ENCODE measurements at regions not wholly inside any gene's neighbourhood (a gene's known extent, or its start where the extent isn't known, plus 50 kb on each side); places are given as distances from the start of the nearest gene placed in this dataset.
"Not testable (repeated sequence)": the region's sequence is repeated elsewhere in the genome, so short reads cannot be mapped to it uniquely, and the experiment has no call there.

DNA sequence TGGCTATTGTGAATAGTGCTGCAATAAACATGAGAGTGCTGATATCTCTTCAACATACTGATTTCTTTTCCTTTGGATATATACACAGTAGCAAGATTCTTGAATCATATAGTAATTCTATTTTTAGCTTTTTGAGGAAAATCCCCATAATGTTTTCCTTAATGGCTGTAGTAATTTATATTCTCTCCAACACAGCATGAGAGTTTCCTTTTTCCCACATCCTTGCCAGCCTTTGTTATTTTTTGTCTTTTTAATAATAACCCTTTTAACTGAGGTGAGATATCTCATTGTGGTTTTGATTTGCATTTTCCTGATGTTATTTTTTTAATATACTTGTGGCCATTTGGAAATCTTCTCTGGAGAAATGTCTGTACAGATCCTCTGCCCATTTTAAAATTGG, 132.6 kb downstream of the PRL start:
- no peaks in the 10 kb centered on the region for H3K9me2 ChIP-seq (ENCODE audit: insufficient read depth, low read length)
- no peak for DNase-seq (ENCODE audit: low spot score)
- no peaks in the 10 kb centered on the region for H3K4me1 ChIP-seq (ENCODE audit: insufficient read depth, low read length, poor library complexity, severe bottlenecking)
- no peaks in the 10 kb centered on the region for H3K9me3 ChIP-seq (ENCODE audit: low read length)
- no peak overlapping the region for H2AFZ ChIP-seq (ENCODE audit: low read length)
- TF ChIP-seq, protein P1, sequence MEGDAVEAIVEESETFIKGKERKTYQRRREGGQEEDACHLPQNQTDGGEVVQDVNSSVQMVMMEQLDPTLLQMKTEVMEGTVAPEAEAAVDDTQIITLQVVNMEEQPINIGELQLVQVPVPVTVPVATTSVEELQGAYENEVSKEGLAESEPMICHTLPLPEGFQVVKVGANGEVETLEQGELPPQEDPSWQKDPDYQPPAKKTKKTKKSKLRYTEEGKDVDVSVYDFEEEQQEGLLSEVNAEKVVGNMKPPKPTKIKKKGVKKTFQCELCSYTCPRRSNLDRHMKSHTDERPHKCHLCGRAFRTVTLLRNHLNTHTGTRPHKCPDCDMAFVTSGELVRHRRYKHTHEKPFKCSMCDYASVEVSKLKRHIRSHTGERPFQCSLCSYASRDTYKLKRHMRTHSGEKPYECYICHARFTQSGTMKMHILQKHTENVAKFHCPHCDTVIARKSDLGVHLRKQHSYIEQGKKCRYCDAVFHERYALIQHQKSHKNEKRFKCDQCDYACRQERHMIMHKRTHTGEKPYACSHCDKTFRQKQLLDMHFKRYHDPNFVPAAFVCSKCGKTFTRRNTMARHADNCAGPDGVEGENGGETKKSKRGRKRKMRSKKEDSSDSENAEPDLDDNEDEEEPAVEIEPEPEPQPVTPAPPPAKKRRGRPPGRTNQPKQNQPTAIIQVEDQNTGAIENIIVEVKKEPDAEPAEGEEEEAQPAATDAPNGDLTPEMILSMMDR (conservative IDR thresholded peaks at IDR 0.05; ENCODE audit: low read length): no peak
- TF ChIP-seq EZH2phosphoT487 (IDR thresholded peaks at IDR 0.05; ENCODE audit: borderline replicate concordance, low read depth, low read length): no peak
- no peaks in the 10 kb centered on the region for H3K79me2 ChIP-seq (ENCODE audit: insufficient read depth, low read depth, low read length)
- H3K36me3 ChIP-seq (ENCODE audit: insufficient read depth, low read length): no peaks in the 10 kb centered on the region
- H4K20me1 ChIP-seq (ENCODE audit: insufficient read depth, low read length): no peaks in the 10 kb centered on the region
- intact Hi-C loops (cut with micrococcal nuclease; ENCODE audit: unreplicated experiment): no loop called here
- H3K4me3 ChIP-seq (ENCODE audit: low read depth, low read length, poor library complexity, severe bottlenecking): no peak overlapping the region
- H3K27ac ChIP-seq (ENCODE audit: low read depth, low read length, poor library complexity, severe bottlenecking): no peak overlapping the region
- no TSS peak for BruUV-seq (replicated peaks)
- no peak overlapping the region for H3K4me2 ChIP-seq (ENCODE audit: low read length)
- CTCF ChIA-PET (ENCODE audit: unreplicated experiment): no interaction called here
- POLR2A ChIA-PET: no interaction called here

DNA sequence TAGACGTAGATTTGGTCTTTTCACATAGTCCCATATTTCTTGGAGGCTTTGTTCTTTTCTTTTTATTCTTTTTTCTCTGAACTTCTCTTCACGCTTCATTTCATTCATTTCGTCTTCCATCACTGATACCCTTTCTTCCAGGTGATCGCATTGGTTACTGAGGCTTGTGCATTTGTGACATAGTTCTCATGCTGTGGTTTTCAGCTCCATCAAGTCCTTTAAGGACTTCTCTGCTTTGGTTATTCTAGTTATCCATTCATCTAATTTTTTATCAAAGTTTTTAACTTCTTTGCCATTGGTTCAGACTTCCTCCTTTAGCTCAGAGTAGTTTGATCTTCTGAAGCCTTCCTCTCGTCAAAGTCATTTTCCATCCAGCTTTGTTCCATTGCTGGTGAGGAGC, 125.8 kb downstream of the PRL start:
- POLR2A ChIA-PET: not testable (repeated sequence)

DNA sequence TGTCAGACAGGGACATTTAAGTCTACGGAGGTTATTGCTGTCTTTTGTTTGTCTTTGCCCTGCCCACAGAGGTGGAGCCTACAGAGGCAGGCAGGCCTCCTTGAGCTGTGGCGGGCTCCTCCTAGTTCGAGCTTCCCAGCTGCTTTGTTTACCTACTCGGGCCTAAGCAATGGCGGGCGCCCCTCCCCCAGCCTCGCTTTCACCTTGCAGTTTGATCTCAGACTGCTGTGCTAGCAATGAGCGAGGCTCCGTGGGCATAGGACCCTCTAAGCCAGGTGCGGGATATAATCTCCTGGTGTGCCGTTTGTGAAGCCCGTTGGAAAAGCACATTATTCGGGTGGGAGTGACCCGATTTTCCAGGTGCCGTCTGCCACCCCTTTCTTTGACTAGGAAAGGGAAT, 125.0 kb downstream of the PRL start:
- BruUV-seq (replicated peaks); H3K36me3 ChIP-seq (ENCODE audit: insufficient read depth, low read length); DNase-seq (ENCODE audit: low spot score); H3K4me2 ChIP-seq (ENCODE audit: low read length); H3K4me3 ChIP-seq (ENCODE audit: low read depth, low read length, poor library complexity, severe bottlenecking); H3K79me2 ChIP-seq (ENCODE audit: insufficient read depth, low read depth, low read length); H4K20me1 ChIP-seq (ENCODE audit: insufficient read depth, low read length); H2AFZ ChIP-seq (ENCODE audit: low read length); H3K9me2 ChIP-seq (ENCODE audit: insufficient read depth, low read length); POLR2A ChIA-PET; intact Hi-C loops (cut with micrococcal nuclease; ENCODE audit: unreplicated experiment); H3K9me3 ChIP-seq (ENCODE audit: low read length); H3K4me1 ChIP-seq (ENCODE audit: insufficient read depth, low read length, poor library complexity, severe bottlenecking); CTCF ChIA-PET (ENCODE audit: unreplicated experiment); H3K27ac ChIP-seq (ENCODE audit: low read depth, low read length, poor library complexity, severe bottlenecking): not testable (repeated sequence)

More for the DNA sequence above, 125.8 kb downstream of the PRL start:
- H3K9me3 ChIP-seq (ENCODE audit: low read length); H3K27ac ChIP-seq (ENCODE audit: low read depth, low read length, poor library complexity, severe bottlenecking); H4K20me1 ChIP-seq (ENCODE audit: insufficient read depth, low read length); H3K4me2 ChIP-seq (ENCODE audit: low read length); H3K4me1 ChIP-seq (ENCODE audit: insufficient read depth, low read length, poor library complexity, severe bottlenecking); H2AFZ ChIP-seq (ENCODE audit: low read length); DNase-seq (ENCODE audit: low spot score); CTCF ChIA-PET (ENCODE audit: unreplicated experiment); H3K36me3 ChIP-seq (ENCODE audit: insufficient read depth, low read length); BruUV-seq (replicated peaks); H3K79me2 ChIP-seq (ENCODE audit: insufficient read depth, low read depth, low read length); intact Hi-C loops (cut with micrococcal nuclease; ENCODE audit: unreplicated experiment); H3K4me3 ChIP-seq (ENCODE audit: low read depth, low read length, poor library complexity, severe bottlenecking); H3K9me2 ChIP-seq (ENCODE audit: insufficient read depth, low read length): not testable (repeated sequence)

DNA sequence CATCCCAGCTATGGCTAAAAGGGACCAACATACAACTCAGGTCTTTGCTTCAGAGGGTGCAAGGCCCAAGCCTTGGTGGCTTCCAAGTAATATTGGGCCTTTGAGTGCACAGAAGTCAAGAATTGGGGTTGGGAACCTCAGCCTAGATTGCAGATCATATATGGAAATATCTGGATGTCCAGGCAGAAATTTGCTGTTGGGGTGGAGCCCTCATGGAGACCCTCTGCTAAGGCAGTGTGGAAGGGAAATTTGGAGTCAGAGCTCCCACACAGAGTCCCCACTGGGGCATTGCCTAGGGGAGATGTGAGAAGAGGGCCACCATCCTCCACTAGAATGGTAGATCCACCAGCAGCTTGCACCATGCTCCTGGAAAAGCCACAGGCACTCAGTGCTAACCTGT, 123.5 kb downstream of the PRL start:
- H3K4me3 ChIP-seq (ENCODE audit: low read depth, low read length, poor library complexity, severe bottlenecking): no peak overlapping the region
- no peaks in the 10 kb centered on the region for H3K9me3 ChIP-seq (ENCODE audit: low read length)
- intact Hi-C loops (cut with micrococcal nuclease; ENCODE audit: unreplicated experiment): no loop called here
- no peak overlapping the region for H3K4me2 ChIP-seq (ENCODE audit: low read length)
- no peaks in the 10 kb centered on the region for H3K36me3 ChIP-seq (ENCODE audit: insufficient read depth, low read length)
- DNase-seq (ENCODE audit: low spot score): no peak
- no peaks in the 10 kb centered on the region for H3K9me2 ChIP-seq (ENCODE audit: insufficient read depth, low read length)
- H3K27ac ChIP-seq (ENCODE audit: low read depth, low read length, poor library complexity, severe bottlenecking): no peak overlapping the region
- ChIA-PET CTCF (ENCODE audit: unreplicated experiment) (no interaction called here), POLR2A (no interaction called here)
- no peaks in the 10 kb centered on the region for H3K4me1 ChIP-seq (ENCODE audit: insufficient read depth, low read length, poor library complexity, severe bottlenecking)
- TF ChIP-seq, protein P1 (conservative IDR thresholded peaks at IDR 0.05; ENCODE audit: low read length): no peak
- TF ChIP-seq EZH2phosphoT487 (IDR thresholded peaks at IDR 0.05; ENCODE audit: borderline replicate concordance, low read depth, low read length): no peak
- no peaks in the 10 kb centered on the region for H3K79me2 ChIP-seq (ENCODE audit: insufficient read depth, low read depth, low read length)
- H4K20me1 ChIP-seq (ENCODE audit: insufficient read depth, low read length): no peaks in the 10 kb centered on the region
- no peak overlapping the region for H2AFZ ChIP-seq (ENCODE audit: low read length)
- BruUV-seq (replicated peaks): no TSS peak

DNA sequence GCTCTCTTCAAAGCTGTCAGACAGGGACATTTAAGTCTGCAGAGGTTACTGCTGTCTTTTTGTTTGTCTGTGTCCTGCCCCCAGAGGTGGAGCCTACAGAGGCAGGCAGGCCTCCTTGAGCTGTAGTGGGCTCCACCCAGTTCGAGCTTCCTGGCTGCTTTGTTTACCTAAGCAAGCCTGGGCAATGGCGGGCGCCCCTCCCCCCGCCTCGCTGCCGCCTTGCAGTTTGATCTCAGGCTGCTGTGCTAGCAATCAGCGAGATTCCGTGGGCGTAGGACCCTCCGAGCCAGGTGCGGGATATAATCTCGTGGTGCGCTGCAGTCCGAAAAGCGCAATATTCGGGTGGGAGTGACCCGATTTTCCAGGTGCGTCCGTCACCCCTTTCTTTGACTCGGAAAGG, 116.6 kb downstream of the PRL start:
- H3K4me3 ChIP-seq (ENCODE audit: low read depth, low read length, poor library complexity, severe bottlenecking); H3K9me2 ChIP-seq (ENCODE audit: insufficient read depth, low read length); CTCF ChIA-PET (ENCODE audit: unreplicated experiment); H3K79me2 ChIP-seq (ENCODE audit: insufficient read depth, low read depth, low read length); intact Hi-C loops (cut with micrococcal nuclease; ENCODE audit: unreplicated experiment); BruUV-seq (replicated peaks); H3K4me2 ChIP-seq (ENCODE audit: low read length); H4K20me1 ChIP-seq (ENCODE audit: insufficient read depth, low read length); H3K4me1 ChIP-seq (ENCODE audit: insufficient read depth, low read length, poor library complexity, severe bottlenecking); H3K27ac ChIP-seq (ENCODE audit: low read depth, low read length, poor library complexity, severe bottlenecking); H3K9me3 ChIP-seq (ENCODE audit: low read length); POLR2A ChIA-PET; H2AFZ ChIP-seq (ENCODE audit: low read length); DNase-seq (ENCODE audit: low spot score); H3K36me3 ChIP-seq (ENCODE audit: insufficient read depth, low read length): not testable (repeated sequence)
